Vagina (tissue), 2 donors: ENCODE measurements at regions not wholly inside any gene's neighbourhood (a gene's known extent, or its start where the extent isn't known, plus 50 kb on each side); places are given as distances from the start of the nearest gene placed in this dataset.
A peak's percentile ranks its signal among the peaks of the same experiment; 100 is the strongest.

Experiments used
- DNase-seq, 2 donors: peaks; one replicate each; pipeline ENCODE4 v3.0.0-alpha.2; 2017; ENCODE audit errors: extremely low spot score in 2 of 2
- H3K27ac ChIP-seq: fragments of 200-600 bp; sonication (generic); one replicate; pipeline ENCODE4 v1.5.1; 2019
- H3K27me3 ChIP-seq: fragments of 200-600 bp; sonication (generic); one replicate; pipeline ENCODE4 v1.5.1; 2019
- H3K36me3 ChIP-seq, 2 donors: fragments of 200-600 bp; sonication (generic); one replicate each; pipeline ENCODE4 v1.5.1; 2017 to 2019
- H3K4me1 ChIP-seq: fragments of 200-600 bp; sonication (generic); one replicate; pipeline ENCODE4 v1.5.1; 2019
- H3K4me3 ChIP-seq, 2 donors: fragments of 200-600 bp; sonication (generic); 1 replicate in 1 of 2; 2 replicates in 1 of 2; pipeline ENCODE4 v1.5.1; 2016 to 2019
- H3K9me3 ChIP-seq: fragments of 200-600 bp; sonication (generic); one replicate; pipeline ENCODE4 v1.5.1; 2019
- POLR2A ChIP-seq, 2 donors: fragments of 450-650 bp; IDR thresholded peaks; one replicate each; pipeline ENCODE4 v1.6.1; 2017; ENCODE audit warnings: antibody characterized with exemption in 2 of 2, mild to moderate bottlenecking in 2 of 2, moderate library complexity in 2 of 2
- POLR2AphosphoS5 ChIP-seq, 2 donors: sonication (generic); formaldehyde crosslinking; IDR thresholded peaks; one replicate each; pipeline ENCODE4 v1.9.0; 2017; ENCODE audit warnings: antibody characterized with exemption in 2 of 2, mild to moderate bottlenecking in 2 of 2, low read depth in 1 of 2; ENCODE audit not compliant: insufficient read depth in 1 of 2
- intact Hi-C: fragments of 100-400 bp; cut with DNase I; formaldehyde crosslinking; loops from one replicate; pipeline ENCODE4 v1.15.1; 2023
- TF ChIP-seq, protein P1 (sequence below), 3 experiments: fragments of 450-650 bp in 2 of 3; fragments of 200-600 bp in 1 of 3; sonication (generic) in 1 of 3; IDR thresholded peaks; one replicate each; pipeline ENCODE4 v1.5.1; 2017 to 2019; ENCODE audit warnings: antibody characterized with exemption in 3 of 3, mild to moderate bottlenecking in 2 of 3, moderate library complexity in 2 of 3

GRCh38 chr2:38165698-38166097 lies 89.7 kb upstream of the CYP1B1 start:
- no peaks in the 10 kb centered on the region for H3K27me3 ChIP-seq
- no peak overlapping the region for H3K27ac ChIP-seq
- DNase-seq: no peak
- intact Hi-C loops: loop anchor here (10.0 kb wide), 1 partner anchor 51 kb away; no protein-coding TSS in a partner anchor
- H3K9me3 ChIP-seq: no peaks in the 10 kb centered on the region
- no peaks in the 10 kb centered on the region for H3K36me3 ChIP-seq
- no peak overlapping the region for H3K4me3 ChIP-seq
- TF ChIP-seq, protein P1, sequence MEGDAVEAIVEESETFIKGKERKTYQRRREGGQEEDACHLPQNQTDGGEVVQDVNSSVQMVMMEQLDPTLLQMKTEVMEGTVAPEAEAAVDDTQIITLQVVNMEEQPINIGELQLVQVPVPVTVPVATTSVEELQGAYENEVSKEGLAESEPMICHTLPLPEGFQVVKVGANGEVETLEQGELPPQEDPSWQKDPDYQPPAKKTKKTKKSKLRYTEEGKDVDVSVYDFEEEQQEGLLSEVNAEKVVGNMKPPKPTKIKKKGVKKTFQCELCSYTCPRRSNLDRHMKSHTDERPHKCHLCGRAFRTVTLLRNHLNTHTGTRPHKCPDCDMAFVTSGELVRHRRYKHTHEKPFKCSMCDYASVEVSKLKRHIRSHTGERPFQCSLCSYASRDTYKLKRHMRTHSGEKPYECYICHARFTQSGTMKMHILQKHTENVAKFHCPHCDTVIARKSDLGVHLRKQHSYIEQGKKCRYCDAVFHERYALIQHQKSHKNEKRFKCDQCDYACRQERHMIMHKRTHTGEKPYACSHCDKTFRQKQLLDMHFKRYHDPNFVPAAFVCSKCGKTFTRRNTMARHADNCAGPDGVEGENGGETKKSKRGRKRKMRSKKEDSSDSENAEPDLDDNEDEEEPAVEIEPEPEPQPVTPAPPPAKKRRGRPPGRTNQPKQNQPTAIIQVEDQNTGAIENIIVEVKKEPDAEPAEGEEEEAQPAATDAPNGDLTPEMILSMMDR (IDR thresholded peaks at IDR 0.05): no peak
- TF ChIP-seq POLR2A (IDR thresholded peaks at IDR 0.05) (no peak), POLR2AphosphoS5 (IDR thresholded peaks at IDR 0.05; ENCODE audit: insufficient read depth in 1 of 2, low read depth in 1 of 2) (no peak)
- H3K4me1 ChIP-seq: peaks cover 17% of the 10 kb centered on the region

DNA sequence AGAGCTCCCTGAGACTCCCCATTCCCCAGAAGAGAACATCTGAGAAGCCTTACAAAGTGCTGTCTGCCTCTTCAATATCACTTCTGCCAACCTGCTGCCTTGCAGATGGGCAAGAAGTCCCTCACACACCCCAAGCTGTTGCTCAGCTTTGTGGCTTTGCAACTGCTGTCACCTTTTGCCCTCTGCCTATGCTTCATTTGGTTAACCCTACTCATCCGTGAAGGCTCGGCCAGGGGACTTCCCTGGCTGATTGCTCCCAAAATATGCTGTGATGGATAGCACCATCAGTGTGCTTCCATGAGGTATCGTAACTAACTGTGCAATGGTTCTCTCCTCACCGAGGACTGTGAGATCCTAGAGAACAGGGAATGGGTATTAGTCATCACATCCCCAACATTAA lies 88.9 kb upstream of the CYP1B1 start:
- intact Hi-C loops: loop anchor here (10.0 kb wide), 1 partner anchor 50 kb away; no protein-coding TSS in a partner anchor
- H3K27me3 ChIP-seq: no peaks in the 10 kb centered on the region
- H3K36me3 ChIP-seq: no peaks in the 10 kb centered on the region
- H3K4me1 ChIP-seq: peaks cover 22% of the 10 kb centered on the region
- no peaks in the 10 kb centered on the region for H3K9me3 ChIP-seq
- no peak overlapping the region for H3K27ac ChIP-seq
- no peak overlapping the region for H3K4me3 ChIP-seq
- no peak for DNase-seq
- TF ChIP-seq POLR2A (IDR thresholded peaks at IDR 0.05) (no peak), POLR2AphosphoS5 (IDR thresholded peaks at IDR 0.05; ENCODE audit: insufficient read depth in 1 of 2, low read depth in 1 of 2) (no peak)
- TF ChIP-seq, protein P1 (IDR thresholded peaks at IDR 0.05): no peak

DNA sequence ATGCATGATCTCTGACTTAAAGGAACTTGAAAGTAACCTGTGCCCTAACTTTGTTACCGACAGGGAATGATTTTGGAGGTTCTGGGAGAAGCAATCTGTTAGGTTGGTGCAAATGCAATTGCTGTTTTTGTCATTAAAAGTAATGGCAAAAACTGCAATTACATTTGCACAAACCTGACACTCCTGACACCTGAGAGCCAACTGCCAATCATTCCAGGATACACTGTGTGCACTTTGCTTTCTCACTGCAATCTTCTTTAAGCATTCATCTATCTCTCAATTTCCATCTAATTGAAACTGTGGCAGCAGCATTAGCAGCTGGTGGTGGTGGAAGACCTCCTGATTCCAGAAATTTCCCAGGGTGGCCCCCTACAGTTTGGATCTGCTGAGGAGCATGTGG lies 87.6 kb upstream of the CYP1B1 start:
- H3K4me3 ChIP-seq: no peak overlapping the region
- H3K27ac ChIP-seq: no peak overlapping the region
- TF ChIP-seq POLR2AphosphoS5 (IDR thresholded peaks at IDR 0.05; ENCODE audit: insufficient read depth in 1 of 2, low read depth in 1 of 2) (no peak), POLR2A (IDR thresholded peaks at IDR 0.05) (no peak)
- TF ChIP-seq, protein P1 (IDR thresholded peaks at IDR 0.05): no peak
- intact Hi-C loops: loop anchor here (10.0 kb wide), 1 partner anchor 49 kb away; no protein-coding TSS in a partner anchor
- H3K9me3 ChIP-seq: no peaks in the 10 kb centered on the region
- H3K27me3 ChIP-seq: no peaks in the 10 kb centered on the region
- no peaks in the 10 kb centered on the region for H3K36me3 ChIP-seq
- peaks cover 25% of the 10 kb centered on the region for H3K4me1 ChIP-seq
- no peak for DNase-seq

DNA sequence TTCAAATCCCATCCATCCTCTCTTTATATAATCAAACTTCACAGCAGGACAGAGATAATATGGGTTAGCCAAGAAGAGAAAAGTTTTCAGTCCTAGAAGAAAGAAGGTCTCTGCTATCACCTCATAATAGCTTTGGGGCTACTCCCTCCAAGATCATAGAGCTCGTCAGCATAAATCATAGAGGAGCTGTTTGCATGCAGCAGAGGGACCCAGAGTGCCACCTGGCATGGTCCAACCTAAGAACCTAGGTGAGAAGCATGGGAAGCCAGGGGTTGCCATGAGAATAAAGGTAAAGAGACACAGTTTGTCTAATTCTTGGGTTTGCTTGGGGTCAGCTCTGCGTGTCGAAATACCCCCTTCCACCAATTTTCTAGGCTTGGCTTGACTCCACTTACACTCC lies 87.1 kb upstream of the CYP1B1 start:
- H3K4me1 ChIP-seq: peaks cover 24% of the 10 kb centered on the region
- DNase-seq: no peak
- H3K9me3 ChIP-seq: no peaks in the 10 kb centered on the region
- H3K4me3 ChIP-seq: no peak overlapping the region
- intact Hi-C loops: loop anchor here (10.0 kb wide), 1 partner anchor 48 kb away; no protein-coding TSS in a partner anchor
- no peaks in the 10 kb centered on the region for H3K36me3 ChIP-seq
- no peak overlapping the region for H3K27ac ChIP-seq
- no peak for TF ChIP-seq POLR2AphosphoS5 (IDR thresholded peaks at IDR 0.05; ENCODE audit: insufficient read depth in 1 of 2, low read depth in 1 of 2)
- TF ChIP-seq POLR2A (IDR thresholded peaks at IDR 0.05): no peak
- TF ChIP-seq, protein P1 (IDR thresholded peaks at IDR 0.05): no peak
- H3K27me3 ChIP-seq: no peaks in the 10 kb centered on the region

GRCh38 chr2:38160516-38160915 lies 84.6 kb upstream of the CYP1B1 start:
- intact Hi-C loops: loop anchor here (10.0 kb wide), 1 partner anchor 46 kb away; no protein-coding TSS in a partner anchor
- Histone ChIP-seq H3K27me3 (no peaks in the 10 kb centered on the region), H3K4me3 (no peak overlapping the region), H3K4me1 (peaks cover 24% of the 10 kb centered on the region), H3K36me3 (no peaks in the 10 kb centered on the region), H3K9me3 (no peaks in the 10 kb centered on the region), H3K27ac (peak overlapping the region; percentile 65)
- no peak for DNase-seq
- TF ChIP-seq POLR2A (IDR thresholded peaks at IDR 0.05) (no peak), POLR2AphosphoS5 (IDR thresholded peaks at IDR 0.05; ENCODE audit: insufficient read depth in 1 of 2, low read depth in 1 of 2) (no peak)
- TF ChIP-seq, protein P1 (IDR thresholded peaks at IDR 0.05): no peak
